B cell (primary cell): ENCODE measurements at regions not wholly inside any gene's neighbourhood (a gene's known extent, or its start where the extent isn't known, plus 50 kb on each side); places are given as distances from the start of the nearest gene placed in this dataset.
"Not testable (repeated sequence)": the region's sequence is repeated elsewhere in the genome, so short reads cannot be mapped to it uniquely, and the experiment has no call there.

Experiments
- CTCF ChIP-seq: fragments of 200-600 bp; IDR thresholded peaks from one replicate; pipeline ENCODE4 v1.8.0; 2022; ENCODE audit warnings: antibody characterized with exemption, mild to moderate bottlenecking
- EZH2 ChIP-seq: IDR thresholded peaks from 2 replicates; pipeline ENCODE4 v1.6.1; 2012; ENCODE audit warnings: borderline replicate concordance, low read depth, mild to moderate bottlenecking, moderate library complexity, low read length; ENCODE audit not compliant: insufficient read depth, poor library complexity, severe bottlenecking

- not testable (repeated sequence) for TF ChIP-seq CTCF, EZH2
Observed at GRCh38 chr7:7042286-7042893, 140.0 kb upstream of the C1GALT1 start.
